Eye (tissue), 1 donor: ENCODE measurements at regions not wholly inside any gene's neighbourhood (a gene's known extent, or its start where the extent isn't known, plus 50 kb on each side); places are given as distances from the start of the nearest gene placed in this dataset.
"Not testable (repeated sequence)": the region's sequence is repeated elsewhere in the genome, so short reads cannot be mapped to it uniquely, and the experiment has no call there.

ENCODE experiments used
- DNase-seq: peaks from one replicate; pipeline ENCODE4 v3.0.0-alpha.2; 2015

DNA sequence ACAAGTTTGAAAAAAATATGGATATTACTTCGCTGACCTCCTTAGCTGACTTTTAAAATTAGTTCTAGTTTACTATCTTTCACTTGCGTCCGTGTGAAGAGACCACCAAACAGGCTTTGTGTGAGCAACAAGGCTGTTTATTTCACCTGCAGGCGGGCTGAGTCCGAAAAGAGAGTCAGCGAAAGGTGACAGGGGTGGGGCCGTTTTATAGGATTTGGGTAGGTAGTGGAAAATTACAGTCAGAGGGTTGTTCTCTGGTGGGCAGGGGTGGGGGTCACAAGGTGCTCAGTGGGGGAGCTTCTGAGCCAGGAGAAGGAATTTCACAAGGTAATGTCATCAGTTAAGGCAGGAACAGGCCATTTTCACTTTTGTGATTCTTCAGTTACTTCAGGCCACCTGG is 203.7 kb downstream of the POM121L12 start:
- DNase-seq: not testable (repeated sequence)

DNA sequence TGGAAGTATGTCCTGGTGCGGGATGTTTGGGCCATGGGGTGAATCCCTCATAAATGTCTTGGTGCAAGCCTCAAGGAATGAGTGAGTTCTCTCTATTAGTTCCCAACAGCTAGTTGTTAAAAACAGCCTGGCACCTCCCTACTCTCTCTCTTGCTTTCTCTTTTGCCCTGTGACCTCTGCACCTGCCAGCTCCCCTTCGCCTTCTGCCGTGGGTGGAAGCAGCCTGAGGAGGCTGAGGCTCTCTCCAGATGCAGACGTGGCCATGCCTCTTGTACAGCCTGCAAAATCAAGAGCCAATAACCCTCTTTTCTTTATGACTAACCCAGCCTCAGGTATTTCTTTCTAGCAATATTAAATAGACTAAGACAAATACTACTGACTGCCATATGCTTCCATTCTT is 210.3 kb downstream of the POM121L12 start:
- DNase-seq: no peak

DNA sequence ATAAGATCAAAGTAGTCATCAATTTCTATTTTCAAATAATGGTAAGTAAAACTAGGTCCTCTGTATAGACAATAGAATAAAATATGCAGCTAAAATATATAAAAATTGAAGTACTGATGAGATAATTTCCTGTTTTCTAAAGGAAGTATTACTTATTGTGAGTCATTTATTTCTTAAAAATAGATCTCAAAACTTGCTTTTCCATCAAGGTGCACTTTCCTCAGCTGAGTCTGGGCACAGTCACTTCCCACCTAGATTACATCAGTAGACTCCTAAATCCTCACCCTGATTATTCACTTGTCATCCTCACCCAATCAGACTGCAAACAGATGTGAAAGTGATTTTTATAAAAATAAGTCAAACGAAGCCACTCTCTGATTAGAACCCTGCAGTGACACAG is 211.5 kb downstream of the POM121L12 start:
- no peak for DNase-seq

DNA sequence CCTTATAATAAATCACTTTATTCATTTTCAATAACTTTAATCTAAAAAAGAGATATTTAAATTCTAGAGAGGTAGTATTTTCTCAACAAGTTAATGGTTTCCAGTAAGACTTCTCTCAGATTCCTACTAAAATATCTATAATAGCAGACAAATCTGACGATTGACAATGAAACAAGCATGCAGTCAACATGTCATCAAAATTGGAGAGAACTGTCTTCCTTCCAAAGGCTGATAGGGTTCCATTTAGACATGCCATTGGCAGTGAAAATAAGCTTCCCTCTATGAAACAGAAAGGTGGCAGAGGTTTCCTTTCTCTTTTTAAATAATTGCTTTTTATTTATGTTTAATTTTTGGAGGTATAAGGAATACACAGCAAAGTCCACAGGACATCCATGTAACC is 217.1 kb downstream of the POM121L12 start:
- DNase-seq: no peak

GRCh38 chr7:53272081-53272480 is 236.6 kb downstream of the POM121L12 start:
- DNase-seq: no peak

DNA sequence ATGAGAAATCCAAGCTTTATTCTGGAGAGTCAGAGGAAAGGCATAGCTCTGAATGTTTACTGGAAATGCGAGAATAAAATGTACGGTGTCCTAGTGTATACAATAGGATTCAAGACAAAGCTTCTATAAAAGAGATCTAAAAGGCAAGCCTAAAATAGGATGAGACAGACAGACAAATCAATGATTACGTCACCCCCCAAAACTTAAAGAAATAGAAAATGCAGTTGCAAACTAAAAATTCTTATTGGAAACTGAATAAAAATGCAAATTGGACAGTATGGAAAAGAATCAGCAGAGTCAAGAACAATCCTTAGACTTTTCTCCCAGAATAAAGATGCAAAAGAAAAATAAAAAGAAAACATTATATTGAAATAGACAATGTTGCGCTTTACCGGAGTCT is 245.9 kb downstream of the POM121L12 start:
- no peak for DNase-seq

- DNase-seq: no peak
Measured at GRCh38 chr7:53292341-53292740, 256.9 kb downstream of the POM121L12 start.

DNA sequence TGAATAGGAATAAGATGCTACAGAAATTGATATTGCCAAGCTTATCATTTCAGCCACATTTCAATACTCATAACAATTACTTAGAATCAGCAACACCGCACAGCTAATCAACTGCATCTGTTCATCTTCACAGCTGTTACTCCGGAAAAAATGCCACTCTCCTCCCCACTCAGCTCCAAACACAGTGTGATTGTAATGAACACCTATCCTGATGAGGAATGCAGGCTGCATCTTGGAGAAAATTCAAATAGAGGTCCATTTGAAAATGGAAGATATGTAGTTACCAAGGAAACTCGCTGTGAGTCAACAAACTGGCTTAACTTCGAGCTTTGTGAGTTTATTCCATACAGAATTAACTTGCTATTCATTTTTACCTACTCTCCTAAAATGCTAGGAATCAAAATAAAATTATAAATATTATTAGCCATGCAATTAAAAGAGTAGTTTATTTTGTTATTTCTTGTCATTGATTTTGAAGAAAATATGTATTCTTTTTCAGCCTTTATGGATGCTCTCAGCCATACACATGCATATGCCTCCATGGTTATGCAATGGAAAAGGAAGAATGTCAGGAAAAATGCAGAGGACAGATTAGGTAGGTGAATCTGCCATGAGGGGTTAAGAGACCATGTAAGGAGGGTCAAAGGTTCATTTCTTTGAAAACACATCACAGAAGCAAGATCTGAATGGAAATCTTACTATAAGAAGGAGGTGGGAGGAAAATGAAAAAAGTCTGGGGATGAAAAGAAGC is 267.2 kb downstream of the POM121L12 start:
- DNase-seq: peak; percentile 13

GRCh38 chr7:53303781-53304180 is 268.3 kb downstream of the POM121L12 start:
- no peak for DNase-seq

GRCh38 chr7:53306846-53307245 is 271.4 kb downstream of the POM121L12 start:
- DNase-seq: no peak

GRCh38 chr7:53311205-53311604 is 275.8 kb downstream of the POM121L12 start:
- peak; percentile 3 for DNase-seq

DNA sequence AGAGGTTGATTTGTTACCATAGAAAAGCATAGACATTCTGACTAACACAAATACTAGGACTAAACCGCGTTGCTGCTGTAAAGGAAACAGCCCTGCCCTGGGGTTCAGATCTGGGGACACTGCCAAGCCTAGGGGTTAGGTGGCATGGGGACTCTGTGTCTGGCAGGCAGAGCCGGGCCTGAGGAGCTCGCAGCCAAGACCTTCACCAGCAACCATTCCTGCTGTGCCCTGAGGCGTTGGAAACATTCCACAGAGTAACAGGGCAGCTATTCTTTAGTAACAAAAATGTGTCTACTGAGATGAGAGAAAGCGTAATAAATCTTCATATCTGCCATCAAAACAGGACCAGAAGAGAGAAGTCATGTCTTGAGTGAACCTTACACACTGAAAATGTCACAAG is 280.5 kb downstream of the POM121L12 start:
- DNase-seq: peak; percentile 7

GRCh38 chr7:53318566-53318965 is 283.1 kb downstream of the POM121L12 start:
- no peak for DNase-seq

DNA sequence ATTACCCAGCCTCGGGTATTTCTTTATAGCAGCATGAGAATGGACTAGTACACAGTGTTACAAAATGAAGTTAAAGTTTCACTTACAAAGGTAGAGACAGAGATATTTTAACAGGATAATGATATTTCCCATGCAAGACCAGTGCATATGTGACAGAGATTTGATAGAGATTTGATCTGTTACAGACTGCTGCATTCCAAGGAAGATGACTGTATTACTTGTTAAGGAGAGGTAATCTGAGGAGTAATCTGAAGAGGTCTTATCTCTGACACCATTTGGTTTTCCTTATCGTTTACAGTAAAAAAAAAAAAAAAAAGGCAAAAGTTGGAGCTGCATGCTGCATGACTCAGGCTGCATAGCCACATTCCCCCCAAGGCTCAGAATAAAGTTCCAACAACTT is 289.6 kb downstream of the POM121L12 start:
- no peak for DNase-seq

- no peak for DNase-seq
Measured at GRCh38 chr7:53326634-53327033, 291.2 kb downstream of the POM121L12 start.

- no peak for DNase-seq
Measured at GRCh38 chr7:53336105-53336668, 300.8 kb downstream of the POM121L12 start.

GRCh38 chr7:53340220-53340619 is 304.8 kb downstream of the POM121L12 start:
- DNase-seq: no peak

- peak; percentile 57 for DNase-seq
Measured at GRCh38 chr7:53350241-53350640, 314.8 kb downstream of the POM121L12 start.

DNA sequence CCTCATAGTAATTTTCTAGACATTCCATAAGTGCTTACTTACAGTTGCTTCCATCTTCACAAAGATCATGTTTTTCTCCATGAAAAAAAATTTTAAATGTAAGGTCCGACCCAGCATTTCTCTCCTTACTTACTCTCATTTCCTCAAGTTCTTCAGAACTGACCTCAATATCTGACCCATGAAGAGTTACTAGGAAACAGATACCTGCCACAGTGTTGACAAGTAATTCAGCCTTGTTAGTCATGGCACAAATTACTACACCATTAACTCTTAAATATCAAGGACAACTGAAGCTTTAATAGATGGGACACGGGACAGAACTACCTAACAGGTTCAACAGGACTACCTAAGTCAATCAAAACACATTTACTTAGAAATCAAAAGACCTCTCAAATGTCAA is 316.2 kb downstream of the POM121L12 start:
- no peak for DNase-seq

- DNase-seq: no peak
Measured at GRCh38 chr7:53358269-53358668, 322.8 kb downstream of the POM121L12 start.

GRCh38 chr7:53383131-53383530 is 347.7 kb downstream of the POM121L12 start:
- DNase-seq: no peak

DNA sequence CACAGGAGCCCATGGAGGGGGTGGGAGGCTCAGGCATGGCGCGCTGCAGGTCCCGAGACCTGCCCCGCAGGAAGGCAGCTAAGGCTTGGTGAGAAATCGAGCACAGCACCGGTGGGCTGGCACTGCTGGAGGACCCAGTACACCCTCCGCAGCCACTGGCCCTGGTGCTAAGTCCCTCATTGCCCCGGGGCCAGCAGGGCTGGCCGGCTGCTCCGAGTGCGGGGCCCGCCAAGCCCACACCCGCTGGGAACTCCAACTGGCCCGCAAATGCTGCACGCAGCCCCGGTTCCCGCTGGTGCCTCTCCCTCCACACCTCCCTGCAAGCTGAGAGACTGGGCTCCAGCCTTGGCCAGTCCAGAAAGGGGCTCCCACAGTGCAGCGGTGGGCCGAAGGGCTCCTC is 349.8 kb downstream of the POM121L12 start:
- DNase-seq: not testable (repeated sequence)

DNA sequence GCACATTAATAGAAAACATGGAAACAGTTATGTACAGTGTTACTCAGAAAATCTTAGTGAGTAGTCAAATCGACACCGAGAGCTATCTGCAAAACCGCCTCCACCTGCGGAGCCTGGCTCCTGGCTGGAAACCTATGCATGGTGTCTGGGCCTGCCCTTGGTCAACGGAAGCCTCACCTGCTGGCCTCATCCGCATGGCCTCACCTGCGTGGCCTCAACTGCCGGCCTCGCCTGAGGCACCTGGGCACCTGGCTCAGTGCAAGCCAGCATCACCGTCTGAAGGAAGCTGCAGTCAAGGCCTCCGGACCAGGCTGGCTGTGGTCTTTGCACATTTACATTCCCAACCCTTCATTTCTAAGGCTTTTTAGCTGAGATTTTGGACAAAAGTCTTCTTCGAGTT is 352.1 kb downstream of the POM121L12 start:
- DNase-seq: no peak

- no peak for DNase-seq
Measured at GRCh38 chr7:53397911-53398310, 362.5 kb downstream of the POM121L12 start.

DNA sequence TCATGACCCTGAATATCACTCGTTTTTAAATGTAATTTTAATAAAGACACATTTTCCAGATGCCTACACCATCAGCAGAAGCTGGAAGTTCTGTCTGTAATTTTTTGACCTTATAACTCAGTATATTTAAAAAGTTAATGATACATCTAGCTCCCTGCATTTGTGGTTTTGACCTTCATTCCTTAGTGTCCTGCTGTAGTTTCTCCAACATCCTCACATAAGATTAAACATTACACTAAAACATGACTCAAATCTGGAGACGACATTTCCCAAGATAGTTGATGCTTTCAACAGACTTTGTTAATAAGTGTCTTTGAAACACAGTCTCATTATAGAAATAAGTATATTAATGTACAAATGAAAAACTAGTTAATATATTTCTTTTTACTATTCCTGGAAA is 363.1 kb downstream of the POM121L12 start:
- DNase-seq: no peak
